HCEC 1CT (cell line): ENCODE measurements at regions not wholly inside any gene's neighbourhood (a gene's known extent, or its start where the extent isn't known, plus 50 kb on each side); places are given as distances from the start of the nearest gene placed in this dataset.
A peak's percentile ranks its signal among the peaks of the same experiment; 100 is the strongest.

Source experiments
- DNase-seq: peaks from one replicate; pipeline ENCODE4 v3.0.0-alpha.2; 2017

DNA sequence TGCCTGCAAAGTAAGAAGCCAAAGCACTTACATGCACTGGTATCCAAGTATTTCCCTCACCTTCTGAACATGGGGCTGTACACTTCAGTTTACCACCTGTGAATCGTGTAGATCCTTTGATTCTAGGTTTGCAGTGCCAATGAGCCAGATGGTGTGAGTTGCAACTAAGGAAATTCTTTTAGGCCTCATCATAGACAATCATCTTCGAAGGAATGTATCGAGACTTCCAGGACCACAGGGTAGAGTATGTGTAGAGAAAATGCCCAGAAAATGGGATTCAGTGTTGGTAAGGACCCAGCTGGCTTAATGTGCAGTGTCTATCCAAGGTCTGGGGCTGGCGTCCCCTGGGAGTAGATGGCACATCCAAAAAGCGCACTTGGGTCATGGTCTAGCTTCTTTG, 323.2 kb upstream of the TPM1 start:
- DNase-seq, result peak; percentile 44

DNA sequence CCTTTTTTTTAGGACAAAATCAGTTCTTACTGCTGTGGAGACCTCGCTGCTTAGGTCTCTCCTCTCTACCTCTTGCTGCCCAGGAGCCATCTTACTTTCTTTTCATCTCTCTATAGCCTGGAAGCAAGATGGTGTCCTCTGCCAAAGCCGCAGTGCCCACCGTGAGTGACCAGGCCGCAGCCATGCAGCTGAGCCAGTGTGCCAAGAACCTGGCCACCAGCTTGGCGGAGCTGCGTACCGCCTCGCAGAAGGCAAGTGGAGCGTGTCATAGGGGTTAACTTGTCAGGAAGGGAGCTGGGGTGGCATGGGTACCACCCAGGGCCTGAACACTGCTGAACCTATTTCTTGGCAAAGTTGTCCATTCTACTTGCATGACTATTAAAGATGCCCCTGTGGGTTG, 320.3 kb upstream of the TPM1 start:
- no peak for DNase-seq

DNA sequence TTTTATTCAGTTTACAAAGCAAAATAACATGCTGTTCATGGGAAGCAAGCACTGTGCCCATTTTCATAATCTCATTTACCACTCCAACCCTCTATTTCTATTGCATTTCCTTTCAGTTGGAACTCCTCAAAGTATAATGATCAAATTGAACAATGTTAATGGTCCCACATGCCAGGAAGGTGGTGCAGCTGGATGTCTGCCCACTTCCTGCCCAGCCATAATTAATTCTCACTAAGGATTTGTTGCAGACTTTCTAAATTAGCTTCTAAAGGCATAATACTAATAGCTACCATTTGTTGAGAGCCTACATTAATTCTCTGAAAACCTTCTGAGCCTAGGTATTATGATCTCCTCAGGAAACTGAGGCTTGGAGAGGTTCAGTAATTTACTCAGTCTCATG, 316.1 kb upstream of the TPM1 start:
- DNase-seq, result no peak

DNA sequence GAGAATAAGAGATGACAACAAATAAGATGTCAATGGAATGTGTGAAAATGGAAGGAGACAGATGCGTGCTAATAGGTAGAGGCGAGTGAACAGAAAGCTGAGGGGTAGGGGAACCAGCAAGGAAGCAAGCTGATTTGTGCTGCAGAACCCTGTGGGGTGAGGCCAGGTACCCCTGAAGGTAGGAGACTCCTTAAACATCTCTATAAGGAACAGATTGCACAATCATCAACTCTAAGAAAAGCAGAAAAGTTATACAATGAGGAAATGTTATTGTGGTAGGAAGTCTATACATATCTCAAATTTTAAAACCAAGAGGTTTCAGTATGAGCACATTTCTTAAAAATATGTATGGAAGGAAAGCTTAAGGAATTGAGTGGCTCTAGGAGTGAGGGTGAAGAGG, 315.0 kb upstream of the TPM1 start:
- DNase-seq, result no peak

DNA sequence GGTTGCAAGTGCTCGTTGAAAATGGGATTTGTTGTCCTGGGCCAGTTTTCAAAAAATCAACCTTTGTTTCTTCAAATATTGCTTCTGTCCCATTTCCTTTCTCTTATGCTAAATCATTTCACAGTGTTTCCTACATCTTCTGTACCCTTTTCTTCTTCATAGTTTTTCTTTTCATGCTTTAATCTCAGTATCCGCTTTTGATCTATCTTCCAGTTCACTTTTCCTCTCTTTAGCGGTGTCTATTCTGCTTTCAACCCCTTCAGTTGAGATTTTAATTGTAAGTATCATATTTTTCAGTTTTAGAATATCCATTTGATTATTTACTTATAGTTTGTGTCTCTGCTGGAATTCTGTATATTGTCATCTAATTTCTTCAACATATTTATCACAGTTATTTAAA, 311.7 kb upstream of the TPM1 start:
- DNase-seq, result no peak

DNA sequence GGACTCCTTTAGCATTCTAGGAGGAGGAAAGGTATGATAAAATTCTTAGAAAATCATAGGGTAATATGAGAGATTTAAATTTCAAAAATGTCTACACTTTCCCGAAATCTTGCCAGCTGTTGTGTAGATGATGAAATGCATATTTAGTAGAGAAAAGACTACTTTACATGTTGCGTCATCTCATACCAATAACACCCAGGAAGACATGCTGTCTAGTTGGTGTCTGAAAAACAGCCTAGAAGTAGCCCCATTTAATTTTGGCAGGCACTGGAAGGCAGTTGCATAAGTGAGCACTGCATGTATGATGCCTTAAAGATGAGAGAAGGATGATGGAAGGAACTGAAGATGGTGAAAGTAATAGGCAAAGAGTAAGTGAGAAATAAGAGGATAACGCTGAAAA, 310.5 kb upstream of the TPM1 start:
- no peak for DNase-seq

DNA sequence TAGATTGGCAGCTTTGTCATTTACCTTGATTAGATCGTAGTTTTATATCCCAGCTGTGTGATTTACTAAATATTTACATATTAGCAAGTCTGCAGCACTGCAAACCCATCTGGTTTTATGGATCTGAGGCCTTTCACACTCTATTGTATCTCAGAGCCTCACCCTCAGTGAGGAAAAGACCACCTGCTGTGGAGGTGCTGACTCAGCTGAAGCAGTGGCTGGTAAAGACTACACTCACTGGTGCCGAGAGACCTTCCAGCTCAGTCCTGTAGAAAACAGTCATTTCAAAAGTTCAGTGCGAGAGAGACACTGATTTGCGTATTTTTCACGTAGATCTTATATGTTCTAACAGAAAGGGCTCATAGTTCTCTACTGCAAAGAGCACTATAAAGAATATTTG, 307.8 kb upstream of the TPM1 start:
- no peak for DNase-seq

DNA sequence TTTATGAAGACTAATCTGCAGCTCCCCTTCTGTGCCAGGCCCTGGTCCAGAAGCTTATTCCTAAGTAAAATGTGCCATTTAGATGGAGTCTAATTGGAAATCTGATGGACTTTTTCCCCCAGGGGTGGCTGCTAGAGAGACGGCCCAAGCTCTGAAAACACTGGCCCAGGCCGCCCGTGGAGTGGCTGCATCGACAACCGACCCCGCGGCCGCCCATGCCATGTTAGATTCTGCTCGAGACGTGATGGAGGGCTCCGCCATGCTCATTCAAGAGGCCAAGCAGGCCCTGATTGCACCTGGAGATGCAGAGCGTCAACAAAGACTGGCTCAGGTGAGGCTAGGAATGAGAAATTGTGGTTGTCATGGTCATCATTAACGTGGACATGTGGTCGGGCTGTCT, 305.8 kb upstream of the TPM1 start:
- no peak for DNase-seq

DNA sequence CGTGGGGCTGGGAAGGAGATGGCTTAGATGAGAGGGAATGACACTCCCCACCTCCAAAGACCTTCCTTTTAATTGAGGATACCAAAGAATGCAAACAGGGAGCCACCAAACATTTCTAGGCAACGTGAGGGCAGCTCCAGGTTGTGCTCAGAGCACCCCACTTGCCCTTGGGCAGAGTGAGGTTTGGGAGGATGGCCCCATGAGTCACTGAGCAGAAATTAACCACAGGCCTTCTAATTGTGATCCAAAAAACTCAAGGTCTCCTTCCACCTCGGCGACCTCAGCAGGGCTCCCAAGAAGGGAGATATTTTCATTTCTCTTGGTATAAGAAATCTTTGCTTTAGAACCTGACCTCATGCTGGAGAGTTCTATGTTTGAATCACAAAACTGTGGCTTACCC, 305.0 kb upstream of the TPM1 start:
- DNase-seq, result no peak

DNA sequence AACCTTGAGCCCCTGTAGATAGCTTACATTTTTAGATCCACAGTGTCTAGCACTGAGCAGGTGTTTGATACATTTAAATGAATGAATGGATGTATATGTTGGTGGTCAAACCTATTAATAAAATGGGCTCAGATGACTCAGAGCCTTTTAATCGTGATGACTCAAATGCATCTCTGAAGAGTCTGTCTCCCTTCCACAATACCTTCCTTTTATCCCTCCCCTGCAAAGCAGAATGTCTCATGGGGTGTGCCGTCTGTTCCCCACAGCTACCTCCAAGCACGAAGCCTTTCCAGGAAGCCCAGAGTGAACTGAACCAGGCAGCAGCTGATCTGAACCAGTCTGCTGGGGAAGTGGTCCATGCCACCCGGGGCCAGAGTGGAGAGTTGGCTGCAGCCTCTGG, 303.5 kb upstream of the TPM1 start:
- peak; percentile 76 for DNase-seq

DNA sequence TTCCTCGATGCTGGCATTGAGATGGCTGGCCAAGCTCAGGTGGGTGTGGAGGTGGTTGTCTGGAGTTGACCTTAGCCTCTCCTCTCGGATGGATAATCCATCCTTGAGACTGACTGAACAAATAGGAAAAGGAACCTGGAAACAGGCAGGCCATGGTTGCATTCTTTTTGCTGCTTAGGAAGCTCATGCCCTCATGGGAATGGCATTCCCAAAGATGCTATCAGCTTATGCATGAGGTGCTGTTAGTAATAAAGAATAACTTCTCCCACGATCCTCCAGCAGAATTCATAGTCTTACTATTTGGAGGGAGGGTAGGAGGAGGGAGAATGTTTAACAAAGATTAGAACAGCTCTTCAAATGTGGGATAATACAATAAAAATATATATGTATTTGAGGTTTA, 303.0 kb upstream of the TPM1 start:
- peak; percentile 49 for DNase-seq

DNA sequence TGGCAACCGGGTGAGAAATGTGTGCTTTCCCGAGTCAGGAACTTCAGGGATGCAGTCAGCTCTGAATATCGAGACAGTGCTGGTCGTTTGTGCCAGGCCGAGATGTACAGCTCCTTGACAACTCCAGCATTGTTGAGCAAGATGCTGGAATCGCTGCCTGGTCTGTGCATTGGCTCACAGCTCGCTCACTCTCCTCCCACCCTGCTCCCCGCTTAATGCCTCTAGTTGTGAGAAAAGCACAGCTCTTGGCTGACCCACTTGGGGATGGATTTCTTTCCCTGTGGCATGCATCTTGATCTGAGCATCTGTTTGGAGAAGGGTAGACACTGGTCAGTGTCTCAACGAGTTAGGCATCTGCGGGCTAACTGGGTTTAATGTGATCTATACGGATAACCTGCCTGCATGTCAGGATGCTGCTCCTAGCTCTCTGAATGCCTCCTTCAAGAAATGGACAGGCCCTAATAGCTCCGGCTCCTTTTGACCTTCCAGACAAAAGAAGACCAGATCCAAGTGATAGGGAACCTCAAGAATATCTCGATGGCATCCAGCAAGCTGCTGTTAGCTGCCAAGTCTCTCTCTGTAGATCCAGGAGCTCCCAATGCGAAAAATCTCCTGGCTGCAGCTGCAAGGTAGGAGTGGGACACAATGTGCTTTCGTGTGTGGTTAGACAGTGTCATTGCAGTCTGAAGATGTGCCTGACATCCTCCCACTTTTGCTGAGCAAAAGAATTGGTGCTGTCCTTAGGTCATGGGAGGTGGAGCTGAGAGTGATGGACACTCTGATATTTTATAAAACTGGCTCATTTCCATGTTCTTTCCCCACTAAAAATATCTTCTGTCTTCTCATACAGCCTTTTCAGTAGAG, 302.2 kb upstream of the TPM1 start:
- DNase-seq, result no peak

DNA sequence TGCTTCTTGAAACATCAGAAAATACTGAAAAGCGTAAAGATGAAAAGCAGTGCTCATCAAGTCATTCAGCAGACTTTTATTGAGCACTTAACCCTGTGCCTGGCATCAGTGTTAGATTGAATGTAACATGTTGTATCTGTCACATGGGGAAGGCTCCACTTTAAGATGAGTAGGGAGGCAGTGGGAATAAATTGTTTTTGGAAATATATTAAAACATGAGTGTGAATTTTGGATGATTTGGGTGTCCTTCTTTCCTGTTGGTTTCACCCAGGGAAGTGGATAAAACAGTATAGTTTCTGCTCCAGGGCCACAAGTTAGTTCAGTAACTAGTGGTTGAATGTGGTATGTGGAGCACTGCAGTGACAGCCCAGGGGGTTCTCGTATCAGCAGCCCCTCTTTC, 301.4 kb upstream of the TPM1 start:
- DNase-seq, result no peak

DNA sequence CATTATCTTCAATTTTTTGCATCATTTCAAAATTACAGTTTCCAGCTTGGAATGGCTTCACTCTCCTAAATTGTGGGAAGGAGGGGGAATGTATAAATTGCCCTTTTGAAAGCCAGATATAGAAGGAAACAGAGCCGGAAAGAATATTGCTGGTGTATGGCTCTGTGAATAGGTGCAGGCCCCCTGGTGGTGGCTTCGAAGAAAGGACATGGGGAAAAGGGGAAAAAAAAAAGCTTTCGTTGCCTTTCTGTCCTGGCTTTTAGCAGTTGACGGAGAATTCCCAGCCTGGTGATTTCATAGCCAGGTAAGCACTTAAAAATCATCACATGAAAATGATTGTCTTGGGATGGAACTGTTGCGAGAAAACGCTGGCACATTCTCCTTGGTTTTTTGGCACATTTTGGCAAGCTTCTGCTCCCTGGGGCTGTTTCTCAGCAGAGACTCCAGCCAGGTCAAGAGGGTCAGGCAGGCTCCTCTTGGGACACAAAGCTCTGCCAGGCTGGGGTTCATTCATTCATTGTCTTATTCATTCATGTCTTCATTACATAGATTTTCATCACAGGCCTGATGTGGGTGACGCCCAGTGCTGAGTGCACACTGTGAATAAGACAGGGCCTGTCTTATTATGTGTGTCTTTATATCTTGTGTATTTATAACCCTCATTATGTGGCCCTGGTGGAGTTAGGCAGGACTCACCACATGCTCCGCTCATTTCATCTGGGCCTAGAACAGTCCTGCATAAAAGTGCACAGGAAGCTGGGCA, 300.0 kb upstream of the TPM1 start:
- DNase-seq, result peak; percentile 84

DNA sequence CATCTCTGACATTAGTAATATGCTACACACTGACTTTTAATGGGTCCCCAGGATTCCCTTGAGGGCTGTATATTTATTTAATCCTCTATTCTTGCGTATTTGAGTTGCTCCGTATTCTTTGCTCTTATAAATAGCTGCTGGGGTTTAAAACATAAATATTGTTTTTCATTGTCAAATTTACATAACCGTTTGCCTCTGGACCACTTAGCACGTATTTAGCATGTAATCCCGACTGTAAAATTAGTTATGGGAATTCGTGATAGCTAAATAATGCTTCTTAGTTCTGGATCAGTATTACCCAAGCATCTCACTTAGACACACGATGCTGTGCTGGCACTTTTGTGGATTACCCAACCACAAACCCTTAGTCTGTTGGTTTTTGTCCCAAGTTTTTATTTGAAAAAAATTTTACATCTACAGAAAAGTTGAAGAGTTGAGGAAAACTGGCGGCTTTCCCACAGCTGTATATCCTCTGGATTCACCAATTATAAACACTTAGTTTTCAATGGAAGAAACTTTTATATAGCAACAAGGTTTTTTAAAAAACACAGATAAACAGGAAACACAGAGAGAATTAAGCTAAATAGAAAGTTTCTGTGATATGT, 296.8 kb upstream of the TPM1 start:
- DNase-seq, result no peak

DNA sequence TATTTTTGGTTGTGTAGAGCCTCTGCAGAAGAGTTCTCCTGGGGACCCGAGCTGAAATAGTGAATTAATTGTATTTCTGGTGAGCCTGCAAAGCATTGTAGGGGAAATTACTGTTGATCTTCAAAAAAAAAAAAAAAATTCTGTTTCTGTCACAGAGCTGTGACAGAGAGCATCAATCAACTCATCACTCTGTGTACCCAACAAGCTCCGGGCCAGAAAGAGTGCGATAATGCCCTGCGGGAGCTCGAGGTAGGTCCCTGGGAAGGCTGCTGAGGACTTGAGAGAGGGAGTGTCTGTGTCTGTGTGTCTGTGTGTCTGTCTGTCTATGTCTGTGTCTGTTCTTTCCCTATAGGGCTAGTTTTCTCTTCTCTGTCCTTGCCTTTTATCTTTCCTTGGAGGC, 294.4 kb upstream of the TPM1 start:
- DNase-seq, result no peak

DNA sequence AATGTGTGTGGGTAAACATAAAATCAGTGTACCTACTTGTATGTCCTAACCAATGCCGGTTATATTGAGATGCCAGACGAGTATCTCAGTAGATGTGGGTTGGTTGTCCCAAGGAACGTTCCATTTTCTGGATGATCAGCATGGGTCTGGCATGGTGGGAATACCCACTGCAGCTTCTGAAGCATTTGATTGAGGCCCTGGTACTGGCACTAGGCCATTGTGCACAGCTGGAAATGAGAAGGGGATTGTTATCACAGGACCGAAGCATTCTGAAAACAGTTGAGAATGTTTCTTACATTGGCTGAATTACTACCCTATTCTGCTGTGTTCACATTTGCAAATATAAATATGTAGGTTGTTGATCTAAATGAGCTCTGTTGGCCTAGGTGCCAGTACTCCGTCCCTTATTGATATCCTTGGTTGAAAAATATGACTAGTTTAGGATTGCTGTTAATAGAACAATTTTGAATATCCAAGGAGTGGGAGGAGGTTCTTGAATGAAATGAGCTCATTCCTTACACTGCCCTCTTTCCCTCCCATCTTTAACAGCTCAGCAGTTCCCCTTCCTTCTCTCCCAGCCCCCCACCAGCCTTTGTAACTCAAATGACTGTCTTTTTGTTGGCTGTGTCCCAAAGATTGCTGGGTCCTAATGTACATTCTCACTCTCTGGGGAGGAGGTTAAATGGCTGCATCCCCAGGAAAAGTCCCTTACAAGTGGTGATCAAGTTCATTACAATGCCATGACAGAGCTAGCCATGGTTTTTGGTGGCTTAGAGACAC, 293.3 kb upstream of the TPM1 start:
- DNase-seq, result no peak

DNA sequence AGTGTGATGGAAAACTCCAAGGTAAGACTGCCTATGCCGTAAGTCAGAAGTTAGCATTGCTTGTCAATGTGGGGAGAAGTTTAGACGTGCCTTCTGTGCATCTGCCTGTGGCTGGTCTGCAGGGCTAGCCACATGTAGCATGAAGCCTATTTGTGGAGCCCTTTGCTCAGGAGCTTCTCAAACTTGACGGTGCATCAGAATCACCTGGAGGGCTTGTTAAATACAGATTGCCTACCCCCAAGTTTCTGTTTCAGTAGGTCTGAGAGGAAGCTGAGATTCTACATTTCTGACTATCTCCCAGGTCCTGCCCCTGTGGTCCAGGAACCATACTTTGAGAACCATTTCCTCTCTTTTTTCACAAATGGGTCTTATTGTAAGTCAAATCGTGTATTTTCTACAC, 292.1 kb upstream of the TPM1 start:
- DNase-seq, result no peak

DNA sequence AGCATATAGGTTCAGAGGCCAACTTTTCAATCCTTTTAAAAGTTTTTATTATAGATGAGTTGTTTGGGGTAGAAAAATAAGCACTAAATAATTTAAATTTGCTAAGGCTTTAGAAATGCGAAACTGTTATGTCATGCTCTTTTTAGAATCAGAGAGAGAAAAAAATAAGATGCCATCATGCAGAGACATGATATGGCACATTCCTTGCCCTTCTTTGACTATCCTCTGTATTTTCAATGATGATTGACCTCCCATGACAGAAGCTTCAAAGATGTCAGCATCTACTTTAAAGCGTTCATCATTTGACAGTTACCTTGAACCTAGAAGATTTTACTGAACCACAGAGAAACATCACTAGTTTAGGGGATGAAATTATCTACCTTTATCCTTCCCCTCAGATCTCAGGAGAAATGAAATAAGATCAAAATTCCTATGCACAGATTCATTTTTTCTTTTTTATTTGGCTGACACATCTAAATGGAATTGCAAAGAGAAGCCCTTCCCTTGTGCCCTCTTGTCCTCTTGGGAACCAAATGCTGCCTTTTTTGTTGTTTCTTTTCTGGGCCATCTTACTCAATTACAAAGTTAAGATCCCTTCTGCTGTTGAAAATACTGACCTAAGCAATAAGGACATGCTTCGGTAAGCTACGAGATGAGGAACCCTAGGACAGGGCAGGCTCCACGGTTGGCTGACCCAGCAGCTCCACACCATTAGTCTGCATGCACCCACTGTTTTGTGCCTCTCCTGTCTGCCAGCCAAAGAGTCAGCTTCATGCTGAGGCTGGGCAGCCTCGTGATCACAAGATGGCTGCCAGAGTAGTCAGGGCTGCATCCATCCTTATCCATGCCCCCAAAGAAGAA, 289.7 kb upstream of the TPM1 start:
- peak; percentile 57 for DNase-seq

DNA sequence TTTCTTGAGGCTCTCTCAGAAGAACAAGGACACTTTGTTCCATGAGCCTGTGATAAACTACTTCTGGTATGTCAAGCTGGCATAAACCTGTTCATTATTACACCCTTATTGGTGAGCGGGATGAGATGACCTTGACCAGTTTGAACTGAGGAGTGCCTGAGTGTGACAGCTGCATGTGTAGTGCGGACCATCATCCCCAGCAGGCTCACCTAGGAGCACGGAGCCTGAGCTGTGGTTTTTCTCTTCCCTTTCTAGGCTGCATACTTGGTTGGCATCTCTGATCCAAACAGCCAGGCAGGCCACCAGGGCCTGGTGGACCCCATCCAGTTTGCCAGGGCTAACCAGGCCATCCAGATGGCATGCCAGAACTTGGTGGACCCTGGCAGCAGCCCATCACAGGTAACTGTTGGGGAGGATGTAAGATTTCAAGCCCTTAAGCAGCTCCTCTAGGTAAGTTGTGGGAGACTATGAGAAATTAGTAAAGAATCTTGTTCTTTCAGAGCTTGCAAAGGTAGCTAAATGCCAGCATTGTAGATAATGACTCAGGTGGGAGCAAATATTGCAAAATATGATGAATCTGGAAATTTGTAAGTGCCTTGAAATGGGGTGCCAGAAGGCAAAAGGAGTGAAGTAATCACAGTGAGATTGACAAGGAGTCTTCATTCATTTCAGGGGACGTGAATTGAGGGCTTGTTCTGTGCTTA, 288.9 kb upstream of the TPM1 start:
- DNase-seq, result no peak

DNA sequence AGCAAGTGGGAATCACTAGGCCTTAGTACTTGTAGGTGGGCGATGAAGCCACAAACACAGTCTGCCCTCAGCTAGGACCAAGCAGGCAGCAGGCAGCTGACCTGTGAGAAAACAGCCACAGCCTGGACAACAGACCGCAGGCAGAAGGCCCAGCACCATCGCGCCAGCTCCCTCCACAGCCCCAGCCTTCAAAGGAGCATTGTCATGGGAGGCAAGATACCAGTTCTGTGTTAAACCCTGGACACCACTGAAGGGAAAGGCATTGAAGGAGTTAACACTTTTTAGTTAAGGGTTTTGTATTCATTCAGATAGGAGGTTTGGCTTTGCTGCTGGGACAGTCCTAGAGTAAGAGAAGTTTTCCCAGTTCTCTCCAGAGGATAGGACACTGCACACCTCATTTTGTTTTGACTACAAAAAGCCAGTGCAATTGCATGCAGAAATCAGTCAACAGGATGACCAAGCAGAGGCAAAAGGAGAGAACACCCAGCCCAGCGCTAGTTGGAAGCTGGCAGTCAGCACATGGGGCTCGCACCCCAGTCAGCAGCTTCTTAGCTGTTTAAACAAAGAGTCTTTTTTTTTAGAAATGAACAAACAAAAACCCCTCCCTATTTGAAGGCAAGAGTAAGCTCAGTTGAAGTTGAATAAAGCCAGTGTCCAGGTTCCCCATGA, 286.1 kb upstream of the TPM1 start:
- DNase-seq, result no peak
